Transverse colon (tissue), 4 donors: ENCODE measurements at regions not wholly inside any gene's neighbourhood (a gene's known extent, or its start where the extent isn't known, plus 50 kb on each side); places are given as distances from the start of the nearest gene placed in this dataset.

ENCODE experiments used
- DNase-seq: peaks from one replicate; pipeline ENCODE4 v3.0.0-alpha.2; 2019
- H3K27ac ChIP-seq, 4 donors: fragments of 200-600 bp; sonication (generic); 2 replicates each; pipeline ENCODE4 v1.5.1; 2016 to 2018; ENCODE audit warnings: inconsistent platforms in 4 of 4
- H3K27me3 ChIP-seq: fragments of 200-600 bp; sonication (generic); 2 replicates; pipeline ENCODE4 v1.5.1; 2017; ENCODE audit warnings: inconsistent platforms
- H3K36me3 ChIP-seq, 4 donors: fragments of 200-600 bp; sonication (generic); 2 replicates each; pipeline ENCODE4 v1.5.1; 2017 to 2019; ENCODE audit warnings: inconsistent platforms in 4 of 4
- H3K4me1 ChIP-seq, 4 donors: fragments of 200-600 bp; sonication (generic); 2 replicates each; pipeline ENCODE4 v1.5.1; 2017 to 2020; ENCODE audit warnings: inconsistent platforms in 4 of 4
- H3K4me3 ChIP-seq, 4 donors: fragments of 200-600 bp; sonication (generic); 1 replicate in 1 of 4; 2 replicates in 3 of 4; pipeline versions ENCODE4 v1.5.1 to v1.6.1; 2017 to 2019; ENCODE audit warnings: inconsistent platforms in 4 of 4
- H3K9me3 ChIP-seq, 2 donors: fragments of 200-600 bp; sonication (generic); 2 replicates each; pipeline ENCODE4 v1.5.1; 2017 to 2019; ENCODE audit warnings: inconsistent platforms in 2 of 2
- CTCF ChIP-seq, 5 experiments: fragments of 200-600 bp in 3 of 5; fragments of 450-650 bp in 2 of 5; sonication (generic) in 3 of 5; IDR thresholded peaks; 1 replicate in 2 of 5; 2 replicates in 3 of 5; pipeline ENCODE4 v1.5.1; 2016 to 2017; ENCODE audit warnings: antibody characterized with exemption in 5 of 5, inconsistent platforms in 3 of 5, mild to moderate bottlenecking in 2 of 5, moderate library complexity in 1 of 5
- EP300 ChIP-seq: sonication (generic); formaldehyde crosslinking; IDR thresholded peaks from one replicate; pipeline ENCODE4 v1.6.1; 2017; ENCODE audit warnings: antibody characterized with exemption, low read depth
- POLR2A ChIP-seq: fragments of 450-650 bp; IDR thresholded peaks from one replicate; pipeline ENCODE4 v1.6.1; 2016; ENCODE audit warnings: antibody characterized with exemption, mild to moderate bottlenecking, moderate library complexity
- POLR2AphosphoS5 ChIP-seq, 3 donors: sonication (generic); formaldehyde crosslinking; IDR thresholded peaks; one replicate each; pipeline ENCODE4 v1.6.1; 2016; ENCODE audit warnings: antibody characterized with exemption in 3 of 3
- WGBS, 2 donors: methylation state at CpG; one replicate each; pipeline ENCODE4 v1.1.5; 2018; ENCODE audit warnings: low coverage in 1 of 2; 5-methylcytosine and 5-hydroxymethylcytosine counted together
- in situ Hi-C, 4 donors: fragments of 200-750 bp; cut with MboI; loops; one replicate each; pipeline versions ENCODE4 v1.15.0 to v1.15.1; 2017; ENCODE audit warnings: low sequenced_read_pairs in 3 of 4, low pct_ligation_motif_present in 1 of 4, low pct_unique_long_range_greater_than_20kb in 1 of 4
- intact Hi-C: fragments of 100-400 bp; cut with DNase I; formaldehyde crosslinking; loops from one replicate; pipeline ENCODE4 v1.15.1; 2023; ENCODE audit warnings: low total_unique reads

GRCh38 chr10:78196964-78197363 is 163.3 kb downstream of the RPS24 start:
- in situ Hi-C loops (no loop called here), intact Hi-C loops (no loop called here)
- Histone ChIP-seq H3K27me3 (no peaks in the 10 kb centered on the region), H3K4me3 (no peak overlapping the region), H3K4me1 (no peaks in the 10 kb centered on the region), H3K36me3 (no peaks in the 10 kb centered on the region), H3K27ac (no peak overlapping the region), H3K9me3 (peaks cover 2 to 4% of the 10 kb centered on the region in 2 donors)
- 80 to 86% methylated on average over 2 of the region's 2 CpGs for WGBS, 2 donors
- no peak for DNase-seq
- TF ChIP-seq CTCF (IDR thresholded peaks at IDR 0.05) (no peak), POLR2A (no peak), POLR2AphosphoS5 (IDR thresholded peaks at IDR 0.05) (no peak), EP300 (no peak)

- 70 to 100% methylated on average over 1 to 2 of the region's 2 CpGs for WGBS, 2 donors
- H3K27me3 ChIP-seq: no peaks in the 10 kb centered on the region
- H3K4me3 ChIP-seq: no peak overlapping the region
- H3K27ac ChIP-seq: no peak overlapping the region
- DNase-seq: no peak
- H3K4me1 ChIP-seq: no peaks in the 10 kb centered on the region
- no peak for TF ChIP-seq EP300
- no peak for TF ChIP-seq CTCF (IDR thresholded peaks at IDR 0.05)
- TF ChIP-seq POLR2A: no peak
- H3K9me3 ChIP-seq: peaks cover 2 to 4% of the 10 kb centered on the region in 2 donors
- H3K36me3 ChIP-seq: no peaks in the 10 kb centered on the region
- in situ Hi-C loops (no loop called here), intact Hi-C loops (no loop called here)
Measured at GRCh38 chr10:78197628-78198272, 164.1 kb downstream of the RPS24 start.

GRCh38 chr10:78199005-78199725 is 165.5 kb downstream of the RPS24 start:
- TF ChIP-seq EP300 (no peak), POLR2AphosphoS5 (IDR thresholded peaks at IDR 0.05) (no peak), CTCF (IDR thresholded peaks at IDR 0.05) (no peak), POLR2A (no peak)
- Histone ChIP-seq H3K27ac (no peak overlapping the region), H3K27me3 (no peaks in the 10 kb centered on the region), H3K4me3 (no peak overlapping the region), H3K9me3 (no peaks in the 10 kb centered on the region), H3K36me3 (no peaks in the 10 kb centered on the region), H3K4me1 (peaks cover 0 to 1% (median 0%) of the 10 kb centered on the region in 4 donors)
- WGBS, 2 donors: 70 to 78% methylated on average over 4 to 11 of the region's 11 CpGs
- no peak for DNase-seq
- intact Hi-C loops: no loop called here
- in situ Hi-C loops: no loop called here

- H3K4me3 ChIP-seq: no peak overlapping the region
- H3K27ac ChIP-seq: no peak overlapping the region
- H3K4me1 ChIP-seq: peaks cover 0 to 3% (median 0%) of the 10 kb centered on the region in 4 donors
- intact Hi-C loops (no loop called here), in situ Hi-C loops (loop anchor here in 1 of 4 donors (25.0 kb wide), 1 partner anchor 1013 kb away; no protein-coding TSS in a partner anchor)
- H3K36me3 ChIP-seq: no peaks in the 10 kb centered on the region
- H3K27me3 ChIP-seq: no peaks in the 10 kb centered on the region
- WGBS, 2 donors: 33 to 53% methylated on average over 2 of the region's 2 CpGs
- no peaks in the 10 kb centered on the region for H3K9me3 ChIP-seq
- TF ChIP-seq POLR2A (no peak), CTCF (IDR thresholded peaks at IDR 0.05) (no peak), POLR2AphosphoS5 (IDR thresholded peaks at IDR 0.05) (no peak), EP300 (no peak)
- no peak for DNase-seq
Measured at GRCh38 chr10:78199759-78200158, 166.1 kb downstream of the RPS24 start.
